ENCODE measurements at regions not wholly inside any gene's neighbourhood (a gene's known extent, or its start where the extent isn't known, plus 50 kb on each side); places are given as distances from the start of the nearest gene placed in this dataset.

DNA sequence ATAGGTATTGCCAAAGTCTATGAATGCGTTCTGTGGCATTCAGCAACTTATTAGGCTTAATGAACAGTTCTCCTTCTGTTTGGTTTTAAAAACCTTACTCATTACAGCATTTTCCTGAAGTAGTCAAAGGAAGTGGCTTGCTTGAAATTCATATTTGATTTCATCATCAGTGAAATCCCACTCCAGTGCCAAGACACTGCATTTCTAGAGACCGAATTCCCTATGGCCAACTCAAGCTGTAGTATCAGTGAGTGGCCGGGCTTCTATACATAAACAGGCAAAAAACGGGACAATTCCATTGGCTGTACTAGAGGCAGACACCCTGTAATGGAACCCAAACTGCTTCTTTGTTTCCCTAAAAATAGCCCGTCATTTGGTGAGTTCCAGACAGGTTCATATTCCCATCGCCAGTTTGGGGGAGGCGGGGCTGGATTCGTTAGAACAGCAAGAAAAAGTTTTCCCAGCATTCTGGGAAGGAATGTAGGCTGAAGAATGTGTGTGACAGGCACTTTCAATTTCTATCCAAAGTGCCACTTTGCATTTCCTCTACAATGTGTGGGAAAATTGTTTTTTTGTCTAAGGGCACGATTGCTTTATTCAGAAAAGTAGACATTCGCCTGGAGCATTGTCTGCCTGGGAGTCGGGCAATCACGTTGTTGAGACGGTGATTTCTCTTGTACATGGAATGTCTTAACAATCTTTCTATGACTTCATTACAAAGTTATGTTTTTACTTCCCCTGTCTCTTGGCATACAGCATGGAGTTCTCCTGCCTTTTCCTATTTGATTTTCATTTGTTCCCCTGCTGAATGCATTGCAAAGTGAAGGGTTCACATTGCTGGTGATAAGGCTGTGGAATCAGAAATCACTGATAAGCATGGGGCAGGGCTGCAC is 141.8 kb upstream of the MAST4 start:
- Histone ChIP-seq H3K27ac (ENCODE audit: low read depth, low read length) (no peak overlapping the region), H3K9me3 (ENCODE audit: control insufficient read depth, insufficient read depth, low read length) (no peaks in the 10 kb centered on the region), H3K4me3 (ENCODE audit: low read depth, low read length) (no peak overlapping the region), H3K27me3 (ENCODE audit: control insufficient read depth, insufficient read depth, low read length) (no peaks in the 10 kb centered on the region)
- CTCF ChIA-PET = no interaction called here
- TF ChIP-seq, protein P1, sequence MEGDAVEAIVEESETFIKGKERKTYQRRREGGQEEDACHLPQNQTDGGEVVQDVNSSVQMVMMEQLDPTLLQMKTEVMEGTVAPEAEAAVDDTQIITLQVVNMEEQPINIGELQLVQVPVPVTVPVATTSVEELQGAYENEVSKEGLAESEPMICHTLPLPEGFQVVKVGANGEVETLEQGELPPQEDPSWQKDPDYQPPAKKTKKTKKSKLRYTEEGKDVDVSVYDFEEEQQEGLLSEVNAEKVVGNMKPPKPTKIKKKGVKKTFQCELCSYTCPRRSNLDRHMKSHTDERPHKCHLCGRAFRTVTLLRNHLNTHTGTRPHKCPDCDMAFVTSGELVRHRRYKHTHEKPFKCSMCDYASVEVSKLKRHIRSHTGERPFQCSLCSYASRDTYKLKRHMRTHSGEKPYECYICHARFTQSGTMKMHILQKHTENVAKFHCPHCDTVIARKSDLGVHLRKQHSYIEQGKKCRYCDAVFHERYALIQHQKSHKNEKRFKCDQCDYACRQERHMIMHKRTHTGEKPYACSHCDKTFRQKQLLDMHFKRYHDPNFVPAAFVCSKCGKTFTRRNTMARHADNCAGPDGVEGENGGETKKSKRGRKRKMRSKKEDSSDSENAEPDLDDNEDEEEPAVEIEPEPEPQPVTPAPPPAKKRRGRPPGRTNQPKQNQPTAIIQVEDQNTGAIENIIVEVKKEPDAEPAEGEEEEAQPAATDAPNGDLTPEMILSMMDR (IDR thresholded peaks at IDR 0.05; ENCODE audit: low read depth, low read length) = no peak
- no peak for DNase-seq (ENCODE audit: low read depth, low spot score)
- POLR2A ChIA-PET = no interaction called here

DNA sequence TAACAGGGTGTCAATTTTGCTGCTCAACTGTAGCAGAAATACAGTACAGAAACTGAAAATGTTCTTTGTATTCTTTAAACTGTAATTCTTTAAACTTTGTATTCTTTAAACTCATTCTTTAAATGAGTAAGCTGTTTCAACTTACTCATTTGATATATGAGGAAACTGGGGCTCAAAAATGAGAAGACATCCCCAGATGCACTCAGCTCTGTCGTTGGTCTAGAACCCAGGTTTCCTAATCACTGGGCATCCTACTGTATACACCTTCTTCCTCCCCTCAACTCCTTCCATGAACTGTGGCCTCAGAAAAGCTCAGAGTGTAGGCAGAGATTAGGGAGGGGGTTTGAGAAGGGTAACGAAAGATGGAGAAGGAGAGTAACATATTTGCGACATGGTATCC is 136.5 kb upstream of the MAST4 start:
- ChIA-PET CTCF (interaction anchor here (1.5 kb wide), 1 partner anchor 154 kb away, joined by 3 read pairs; no protein-coding TSS in a partner anchor), POLR2A (no interaction called here)
- TF ChIP-seq, protein P1 (IDR thresholded peaks at IDR 0.05; ENCODE audit: low read depth, low read length) = no peak
- H3K4me3 ChIP-seq (ENCODE audit: low read depth, low read length) = no peak overlapping the region
- no peak for DNase-seq (ENCODE audit: low read depth, low spot score)
- H3K27ac ChIP-seq (ENCODE audit: low read depth, low read length) = no peak overlapping the region
- H3K9me3 ChIP-seq (ENCODE audit: control insufficient read depth, insufficient read depth, low read length) = no peaks in the 10 kb centered on the region
- H3K27me3 ChIP-seq (ENCODE audit: control insufficient read depth, insufficient read depth, low read length) = no peaks in the 10 kb centered on the region

DNA sequence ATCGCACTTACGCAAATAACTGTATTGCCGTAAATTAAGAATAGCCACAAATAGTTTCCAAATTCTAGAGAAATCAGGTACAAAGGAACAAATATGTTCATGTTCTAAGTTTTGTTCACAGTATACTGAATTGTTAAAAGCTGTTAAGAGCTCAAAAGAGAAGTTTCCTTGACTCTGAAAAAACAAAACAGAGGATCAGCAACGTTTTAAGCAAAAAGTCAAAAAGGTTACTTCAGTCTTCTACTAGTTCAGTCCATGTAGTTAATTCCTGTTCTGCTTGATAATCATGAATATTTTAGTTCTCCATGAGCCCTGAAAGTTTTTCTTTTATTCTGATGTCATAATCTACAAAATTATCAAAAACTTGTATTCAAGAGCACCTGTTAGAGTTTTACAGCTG is 128.6 kb upstream of the MAST4 start:
- H3K27ac ChIP-seq (ENCODE audit: low read depth, low read length) = no peak overlapping the region
- no peak for DNase-seq (ENCODE audit: low read depth, low spot score)
- CTCF ChIA-PET = interaction anchor here (0.6 kb wide), 1 partner anchor 161 kb away, joined by 3 read pairs; no protein-coding TSS in a partner anchor
- no peaks in the 10 kb centered on the region for H3K9me3 ChIP-seq (ENCODE audit: control insufficient read depth, insufficient read depth, low read length)
- H3K27me3 ChIP-seq (ENCODE audit: control insufficient read depth, insufficient read depth, low read length) = no peaks in the 10 kb centered on the region
- TF ChIP-seq, protein P1 (IDR thresholded peaks at IDR 0.05; ENCODE audit: low read depth, low read length) = no peak
- no peak overlapping the region for H3K4me3 ChIP-seq (ENCODE audit: low read depth, low read length)
- POLR2A ChIA-PET = no interaction called here

DNA sequence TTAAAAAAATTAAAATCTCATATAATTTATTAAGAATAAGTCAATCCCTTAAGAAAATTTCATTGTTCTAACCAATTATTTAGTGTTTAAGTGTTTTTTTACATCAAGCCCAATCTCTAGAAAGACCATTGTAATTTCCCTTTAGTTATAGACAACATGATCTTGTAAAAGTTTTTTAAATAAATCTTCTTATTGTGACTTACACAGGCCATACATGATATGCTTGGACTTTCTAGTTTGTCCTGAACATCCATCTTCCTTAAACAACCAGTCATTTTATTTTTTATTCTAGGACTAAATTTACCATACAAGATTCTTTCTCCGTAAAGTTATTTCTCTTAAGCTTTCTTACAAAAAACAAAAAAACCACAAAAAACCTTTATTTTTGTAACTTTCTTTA is 126.5 kb upstream of the MAST4 start:
- ChIA-PET POLR2A (no interaction called here), CTCF (no interaction called here)
- TF ChIP-seq, protein P1 (IDR thresholded peaks at IDR 0.05; ENCODE audit: low read depth, low read length) = no peak

DNA sequence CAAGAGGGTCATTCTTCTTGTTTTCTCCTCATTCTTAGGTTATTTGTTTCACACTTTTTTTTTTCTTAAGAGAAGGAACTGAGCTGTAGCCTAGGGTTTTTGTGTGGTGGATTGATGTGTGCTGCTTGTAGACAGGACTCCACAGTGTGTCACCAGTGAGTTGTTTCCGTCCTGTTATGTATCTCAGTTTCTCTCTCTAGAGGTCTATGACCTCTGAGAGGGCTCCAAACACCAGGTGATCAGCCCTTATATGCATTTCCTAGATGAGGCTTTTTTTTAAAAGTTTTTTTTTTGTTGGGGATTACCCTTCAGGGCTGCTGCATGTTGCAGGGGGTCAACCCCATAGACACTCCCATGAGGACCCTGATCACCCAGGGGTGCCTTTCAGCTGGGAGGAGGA is 124.2 kb upstream of the MAST4 start:
- no peak overlapping the region for H3K4me3 ChIP-seq (ENCODE audit: low read depth, low read length)
- no peak for DNase-seq (ENCODE audit: low read depth, low spot score)
- H3K9me3 ChIP-seq (ENCODE audit: control insufficient read depth, insufficient read depth, low read length) = no peaks in the 10 kb centered on the region
- H3K27me3 ChIP-seq (ENCODE audit: control insufficient read depth, insufficient read depth, low read length) = no peaks in the 10 kb centered on the region
- ChIA-PET CTCF (no interaction called here), POLR2A (no interaction called here)
- TF ChIP-seq, protein P1 (IDR thresholded peaks at IDR 0.05; ENCODE audit: low read depth, low read length) = no peak
- no peak overlapping the region for H3K27ac ChIP-seq (ENCODE audit: low read depth, low read length)

More for the DNA sequence above, 126.5 kb upstream of the MAST4 start:
- DNase-seq (ENCODE audit: low read depth, low spot score) = no peak
- no peak overlapping the region for H3K4me3 ChIP-seq (ENCODE audit: low read depth, low read length)
- no peaks in the 10 kb centered on the region for H3K27me3 ChIP-seq (ENCODE audit: control insufficient read depth, insufficient read depth, low read length)
- H3K9me3 ChIP-seq (ENCODE audit: control insufficient read depth, insufficient read depth, low read length) = no peaks in the 10 kb centered on the region
- H3K27ac ChIP-seq (ENCODE audit: low read depth, low read length) = no peak overlapping the region

Data from AG04450 (cell line).